ENCODE measurements at regions not wholly inside any gene's neighbourhood (a gene's known extent, or its start where the extent isn't known, plus 50 kb on each side); places are given as distances from the start of the nearest gene placed in this dataset.

DNA sequence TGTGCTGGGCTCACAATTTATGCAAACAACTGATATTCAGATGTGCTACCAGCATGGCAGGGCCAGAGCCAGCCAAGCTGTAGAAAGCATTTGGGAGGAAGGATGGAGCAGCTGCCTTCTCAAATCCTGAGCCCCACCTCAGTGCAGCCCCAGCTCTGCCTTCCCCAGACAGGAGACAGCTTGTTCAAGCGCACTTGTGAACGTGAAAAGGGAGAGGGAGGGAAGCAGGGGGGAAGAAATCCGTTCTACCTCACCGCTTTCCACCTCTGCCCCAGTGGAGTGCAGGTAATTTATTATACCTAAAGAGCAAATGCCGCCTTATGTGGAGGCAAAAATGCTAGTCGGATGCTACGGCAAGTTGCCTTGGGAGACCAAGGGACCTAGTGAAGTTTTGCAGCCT lies 66.0 kb upstream of the SLC14A2 start:
- DNase-seq: no peak

DNA sequence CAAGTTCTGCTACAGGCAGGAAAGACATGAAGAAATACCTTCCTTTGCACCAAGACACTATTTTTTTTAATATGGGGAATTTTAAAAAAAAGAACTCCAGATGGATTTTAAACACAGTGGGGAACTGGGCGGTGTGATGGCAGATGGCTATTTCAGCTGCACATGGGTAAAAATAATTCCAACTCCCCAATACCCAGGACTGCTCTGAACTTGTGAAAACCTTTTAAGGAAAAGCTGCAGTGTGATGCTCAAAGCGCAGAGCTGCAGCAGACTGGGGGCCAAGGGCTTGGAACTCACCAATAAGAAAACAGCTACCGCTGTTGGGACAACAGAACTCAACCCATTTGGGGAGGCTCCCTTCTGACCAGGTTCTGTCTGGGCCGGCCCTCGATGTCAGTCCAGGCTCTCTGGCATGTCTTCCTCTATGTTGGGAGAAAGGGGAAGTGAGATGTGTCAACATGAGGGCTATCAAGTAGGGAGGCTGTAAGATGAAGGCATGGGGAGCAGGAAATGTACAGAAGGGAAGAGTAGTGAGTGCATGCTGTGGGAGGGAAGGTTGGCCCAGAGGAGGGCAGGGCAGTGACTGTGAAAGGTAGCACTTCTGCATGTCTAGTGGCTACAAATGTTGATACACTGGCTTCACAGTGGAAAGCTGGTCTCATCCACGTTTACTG lies 64.0 kb upstream of the SLC14A2 start:
- DNase-seq: no peak

DNA sequence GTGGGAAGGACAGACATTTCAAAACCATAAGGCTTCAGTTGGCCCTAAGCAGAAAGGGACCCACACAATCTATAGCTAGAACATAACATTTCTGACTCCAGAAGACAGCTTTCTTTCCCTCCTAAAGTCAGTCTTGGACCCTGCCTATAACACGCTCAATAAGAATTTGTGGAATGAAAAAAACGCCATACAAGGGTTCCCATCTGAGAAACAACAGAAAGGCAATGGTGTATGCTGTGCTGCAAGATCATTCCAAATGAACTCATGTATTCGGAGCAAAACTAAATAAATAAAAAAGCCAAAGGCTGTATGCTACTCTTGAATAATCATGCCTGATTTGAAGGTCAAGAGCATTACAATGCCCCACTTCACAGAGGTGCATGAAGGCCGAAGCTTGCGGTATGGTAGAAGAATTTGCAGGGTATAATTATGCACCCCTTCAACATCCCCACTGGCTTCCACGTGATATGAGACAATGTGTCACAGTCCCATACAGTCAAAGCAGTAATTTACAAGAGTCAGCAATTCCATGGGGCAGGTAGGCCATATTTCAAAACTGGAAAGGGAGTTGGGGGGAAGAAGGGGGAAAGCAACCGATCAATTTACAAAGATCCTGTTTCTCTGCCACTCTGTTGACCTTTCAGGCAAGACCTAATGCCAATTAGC lies 61.4 kb upstream of the SLC14A2 start:
- DNase-seq: no peak

DNA sequence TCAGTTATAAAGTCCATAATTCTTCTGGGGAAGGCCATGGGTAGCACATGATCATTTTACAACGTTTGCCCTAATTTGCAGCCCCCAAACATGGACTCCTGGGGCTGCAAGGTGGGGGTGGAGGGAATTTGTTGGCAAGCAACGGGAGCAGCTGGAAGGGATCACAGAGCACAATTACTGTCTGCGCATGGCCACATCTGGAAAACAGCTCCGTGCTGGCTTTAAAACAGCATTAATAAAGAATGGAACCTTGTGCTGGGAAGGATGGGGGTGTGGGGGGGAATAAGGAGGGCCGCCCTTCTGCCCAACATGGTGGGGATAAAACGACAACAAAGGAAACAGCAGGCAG lies 60.9 kb upstream of the SLC14A2 start:
- DNase-seq: no peak

DNA sequence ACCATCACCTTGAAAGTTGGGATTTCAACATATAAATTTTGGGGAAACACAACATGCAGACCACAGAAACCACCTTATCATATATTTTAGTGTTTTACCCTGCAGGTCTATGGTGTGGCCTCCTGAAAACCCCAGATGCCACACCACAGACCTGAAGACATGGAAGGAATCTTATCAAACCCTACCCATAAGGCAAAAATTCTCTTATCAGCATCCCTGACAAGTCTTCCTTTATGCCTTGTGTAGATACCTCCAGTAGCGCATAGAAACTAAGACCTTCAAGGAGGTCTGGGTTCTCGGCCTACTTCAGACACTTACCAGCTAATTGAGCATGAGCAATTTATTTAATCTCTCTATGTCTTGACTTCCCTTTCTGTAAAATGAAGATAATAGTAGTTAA lies 59.1 kb upstream of the SLC14A2 start:
- DNase-seq: no peak

DNA sequence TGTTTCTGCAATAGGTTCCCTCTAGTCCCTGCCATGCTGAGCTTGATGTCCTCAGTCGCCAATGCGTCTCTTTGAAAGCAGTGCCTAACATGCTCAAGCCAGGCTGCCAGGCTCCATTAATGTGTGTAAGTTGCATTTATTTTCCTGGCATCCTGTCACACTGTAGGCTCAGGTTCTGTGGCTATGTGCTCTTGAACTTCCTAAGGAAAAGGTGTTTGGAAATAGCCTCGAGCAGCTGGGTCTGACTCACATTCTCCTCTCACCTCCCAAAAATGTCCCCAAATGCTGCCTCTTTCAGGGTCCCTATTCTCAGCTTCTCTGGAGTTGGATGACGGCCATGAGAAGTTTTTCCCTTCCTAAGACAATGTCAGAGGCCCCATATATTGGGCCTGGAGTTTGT lies 58.0 kb upstream of the SLC14A2 start:
- DNase-seq: no peak

DNA sequence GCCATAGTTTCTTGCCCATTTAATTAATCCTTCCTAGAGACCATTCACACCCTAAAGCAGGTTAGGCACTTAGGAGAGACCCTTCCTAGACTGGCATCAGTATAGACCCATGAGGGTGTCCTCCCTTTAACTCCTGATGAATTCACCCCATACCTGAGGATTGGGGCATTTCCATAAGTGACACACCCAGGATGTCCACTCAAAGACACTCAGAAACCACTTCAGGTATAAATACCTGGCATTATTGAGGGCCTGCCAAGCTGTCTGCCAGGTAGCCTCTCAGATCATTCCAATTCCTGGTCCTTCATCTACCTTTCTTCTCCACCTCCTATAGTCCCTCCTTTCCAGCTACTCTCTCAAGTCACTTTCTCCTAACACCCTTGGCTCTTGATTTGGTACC lies 57.5 kb upstream of the SLC14A2 start:
- DNase-seq: no peak

DNA sequence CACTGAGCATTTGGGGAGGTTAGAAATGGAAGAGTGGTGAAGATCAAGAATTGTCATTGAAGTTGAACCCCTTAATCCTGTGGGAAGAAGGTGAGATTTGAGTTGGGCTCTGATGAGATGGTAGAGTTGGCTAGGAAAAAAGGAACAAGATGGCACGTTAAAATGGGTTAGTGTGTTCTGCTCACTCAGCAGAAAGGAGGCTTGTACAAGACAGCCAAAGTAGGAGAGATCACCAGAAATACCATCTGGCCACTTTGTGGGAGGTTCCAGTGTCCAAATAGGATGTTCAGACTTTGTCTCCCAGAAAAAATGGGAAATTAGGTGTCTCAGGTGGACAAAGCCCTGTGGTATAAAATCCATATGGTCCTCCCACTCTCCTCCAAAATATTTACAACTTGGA lies 56.0 kb upstream of the SLC14A2 start:
- DNase-seq: no peak

DNA sequence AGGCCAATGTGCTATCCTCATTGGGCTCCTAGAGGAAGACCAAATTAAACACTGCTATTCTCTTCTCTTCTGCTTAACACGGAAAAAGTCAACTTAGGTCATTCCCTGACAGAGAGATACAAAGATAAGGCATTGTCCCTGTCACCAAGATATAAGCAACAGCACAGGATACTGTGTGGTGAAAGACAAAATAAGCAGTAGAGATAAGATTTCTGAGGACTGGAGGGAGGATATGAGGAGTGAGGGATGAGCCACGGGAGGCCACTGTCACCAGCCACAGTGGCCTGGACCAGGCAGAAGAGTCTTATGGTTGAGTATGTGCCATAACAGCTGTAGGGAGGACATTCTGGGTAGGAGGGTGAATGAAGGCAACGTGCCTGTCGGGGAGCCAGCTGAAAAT lies 54.4 kb upstream of the SLC14A2 start:
- DNase-seq: no peak

DNA sequence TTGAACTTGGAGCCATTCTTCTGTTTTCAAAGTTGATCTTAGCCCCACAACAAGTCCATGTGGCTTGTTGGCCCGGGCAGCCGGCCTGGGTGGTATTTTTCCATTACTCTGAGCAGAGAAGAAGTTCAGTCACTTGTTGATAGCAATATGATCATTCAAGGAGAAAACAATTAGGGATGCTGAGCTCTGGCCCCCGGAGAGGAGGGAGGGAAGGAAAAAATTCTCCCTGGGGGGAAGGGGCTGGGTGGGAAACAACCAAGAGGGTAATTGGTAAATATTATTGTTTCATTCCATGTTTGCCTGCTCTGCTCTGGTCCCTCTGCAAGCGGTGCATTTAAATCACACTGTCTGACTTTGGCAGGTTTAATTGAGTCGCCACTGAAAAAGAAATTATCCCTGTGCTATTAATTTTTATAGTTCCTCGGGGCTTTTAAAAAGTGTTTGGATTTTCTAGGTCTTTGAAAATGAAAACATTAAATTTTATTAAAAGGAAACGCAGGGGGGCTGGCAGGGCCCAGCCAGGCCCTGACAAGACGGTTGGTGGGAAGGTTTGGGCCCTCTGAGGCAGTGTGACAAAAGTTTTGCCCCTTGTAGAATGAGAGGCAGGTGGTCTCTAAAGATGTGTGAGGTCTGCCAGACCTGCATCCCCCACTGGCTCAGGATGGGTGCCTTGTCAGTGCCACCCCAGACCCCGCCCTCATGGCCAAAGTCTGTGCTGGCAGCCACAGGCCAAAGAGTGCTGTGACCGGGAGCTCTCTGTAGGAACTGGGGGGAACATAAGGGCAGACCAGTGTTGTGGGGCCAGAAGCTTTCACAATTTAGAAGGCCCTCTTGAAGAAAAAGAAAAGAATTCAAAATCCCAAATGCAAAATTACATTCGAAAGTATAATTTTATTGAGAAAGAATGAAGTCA lies 52.5 kb upstream of the SLC14A2 start:
- DNase-seq: no peak

DNA sequence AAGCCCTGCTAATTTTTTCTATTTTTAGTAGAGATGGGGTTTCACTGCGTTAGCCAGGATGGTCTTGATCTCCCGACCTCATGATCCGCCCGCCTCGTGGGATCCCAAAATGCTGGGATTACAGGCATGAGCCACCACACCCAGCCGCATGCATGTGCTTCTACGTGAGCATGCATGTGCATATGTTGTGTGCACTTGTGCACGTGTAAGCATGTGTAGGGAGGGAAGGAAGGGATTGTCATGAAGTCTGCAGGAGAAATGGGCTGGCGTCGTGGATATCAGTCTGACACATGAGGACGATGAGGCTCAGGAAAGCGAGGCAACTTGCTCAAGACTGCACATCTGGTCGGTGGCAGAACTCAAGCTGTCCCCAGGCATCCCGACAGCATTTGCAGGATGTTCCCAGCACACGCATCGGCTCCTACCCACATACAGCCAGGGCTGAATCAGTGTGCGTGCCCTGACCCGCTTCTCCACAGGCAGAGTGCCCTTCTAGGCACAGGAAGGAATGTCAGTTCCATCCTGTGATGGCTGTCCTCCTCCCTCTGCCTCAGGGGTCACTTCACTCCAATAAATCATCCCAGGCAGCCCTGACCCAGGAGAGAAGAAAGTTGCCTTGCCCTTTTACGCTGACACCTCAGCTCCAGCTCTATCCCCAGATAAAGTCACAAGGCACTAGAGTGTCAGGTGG lies 49.9 kb upstream of the SLC14A2 start:
- no peak for DNase-seq

All from NCI-H1048 (cell line).